Hepatocyte (in vitro differentiated cells): ENCODE measurements at regions not wholly inside any gene's neighbourhood (a gene's known extent, or its start where the extent isn't known, plus 50 kb on each side); places are given as distances from the start of the nearest gene placed in this dataset.

Experiments
- EZH2 ChIP-seq: fragments of 200-600 bp; sonication (generic); IDR thresholded peaks from 2 replicates; pipeline ENCODE4 v1.6.1; 2016; ENCODE audit warnings: antibody characterized with exemption, mild to moderate bottlenecking, borderline replicate concordance
- TF ChIP-seq, protein P1 (sequence below): fragments of 200-600 bp; sonication (generic); IDR thresholded peaks from 2 replicates; pipeline ENCODE4 v1.5.1; 2016; ENCODE audit warnings: antibody characterized with exemption, mild to moderate bottlenecking; ENCODE audit not compliant: poor library complexity

DNA sequence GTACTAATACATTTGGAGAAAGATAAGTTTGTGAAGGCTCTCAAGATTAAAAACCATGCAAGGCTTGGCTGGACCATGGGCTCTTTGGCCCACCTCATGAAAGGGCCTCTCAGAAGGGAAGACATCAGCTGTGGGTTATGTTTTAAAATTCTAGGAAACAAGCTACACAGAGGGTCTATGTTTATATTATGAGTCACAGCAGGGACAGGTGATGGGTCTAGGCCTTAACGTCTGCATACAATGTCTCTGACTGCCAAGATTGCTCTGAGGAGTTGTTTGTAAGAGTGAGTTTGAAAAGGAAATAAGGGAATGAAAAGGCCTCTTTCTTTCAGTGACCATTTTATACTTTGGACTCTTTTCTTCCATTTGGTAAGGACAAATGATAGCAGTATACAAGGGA is 77.0 kb upstream of the ARMCX2 start:
- TF ChIP-seq, protein P1, sequence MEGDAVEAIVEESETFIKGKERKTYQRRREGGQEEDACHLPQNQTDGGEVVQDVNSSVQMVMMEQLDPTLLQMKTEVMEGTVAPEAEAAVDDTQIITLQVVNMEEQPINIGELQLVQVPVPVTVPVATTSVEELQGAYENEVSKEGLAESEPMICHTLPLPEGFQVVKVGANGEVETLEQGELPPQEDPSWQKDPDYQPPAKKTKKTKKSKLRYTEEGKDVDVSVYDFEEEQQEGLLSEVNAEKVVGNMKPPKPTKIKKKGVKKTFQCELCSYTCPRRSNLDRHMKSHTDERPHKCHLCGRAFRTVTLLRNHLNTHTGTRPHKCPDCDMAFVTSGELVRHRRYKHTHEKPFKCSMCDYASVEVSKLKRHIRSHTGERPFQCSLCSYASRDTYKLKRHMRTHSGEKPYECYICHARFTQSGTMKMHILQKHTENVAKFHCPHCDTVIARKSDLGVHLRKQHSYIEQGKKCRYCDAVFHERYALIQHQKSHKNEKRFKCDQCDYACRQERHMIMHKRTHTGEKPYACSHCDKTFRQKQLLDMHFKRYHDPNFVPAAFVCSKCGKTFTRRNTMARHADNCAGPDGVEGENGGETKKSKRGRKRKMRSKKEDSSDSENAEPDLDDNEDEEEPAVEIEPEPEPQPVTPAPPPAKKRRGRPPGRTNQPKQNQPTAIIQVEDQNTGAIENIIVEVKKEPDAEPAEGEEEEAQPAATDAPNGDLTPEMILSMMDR = no peak
- TF ChIP-seq EZH2 = no peak
